ENCODE measurements at regions not wholly inside any gene's neighbourhood (a gene's known extent, or its start where the extent isn't known, plus 50 kb on each side); places are given as distances from the start of the nearest gene placed in this dataset.

DNA sequence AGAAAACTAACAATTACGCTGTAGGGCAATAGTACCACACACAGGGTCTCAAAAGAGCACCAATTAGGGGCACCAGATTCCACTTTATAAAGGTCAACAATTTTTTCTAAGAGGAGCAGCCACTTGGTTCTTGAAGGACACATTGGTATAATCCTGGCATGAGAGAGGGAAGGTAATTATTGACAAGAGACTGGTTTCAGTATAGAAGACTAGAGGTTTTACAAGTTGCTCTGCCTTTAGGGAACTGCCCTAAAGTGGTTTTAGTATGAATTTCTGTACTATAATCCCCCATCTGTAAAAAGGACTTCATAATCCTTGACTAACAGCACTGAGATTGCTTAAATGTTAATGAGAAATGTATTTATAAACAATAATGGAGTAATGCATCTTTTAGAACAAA lies 648.5 kb upstream of the PTBP2 start:
- no peak for DNase-seq (ENCODE audit: extremely low spot score)
- ChIA-PET POLR2A (no interaction called here), CTCF (interaction anchor here (0.9 to 1.0 kb wide), 2 partner anchors 8 to 28 kb away, joined by 3 read pairs; no protein-coding TSS in a partner anchor)
- TF ChIP-seq, protein P1, sequence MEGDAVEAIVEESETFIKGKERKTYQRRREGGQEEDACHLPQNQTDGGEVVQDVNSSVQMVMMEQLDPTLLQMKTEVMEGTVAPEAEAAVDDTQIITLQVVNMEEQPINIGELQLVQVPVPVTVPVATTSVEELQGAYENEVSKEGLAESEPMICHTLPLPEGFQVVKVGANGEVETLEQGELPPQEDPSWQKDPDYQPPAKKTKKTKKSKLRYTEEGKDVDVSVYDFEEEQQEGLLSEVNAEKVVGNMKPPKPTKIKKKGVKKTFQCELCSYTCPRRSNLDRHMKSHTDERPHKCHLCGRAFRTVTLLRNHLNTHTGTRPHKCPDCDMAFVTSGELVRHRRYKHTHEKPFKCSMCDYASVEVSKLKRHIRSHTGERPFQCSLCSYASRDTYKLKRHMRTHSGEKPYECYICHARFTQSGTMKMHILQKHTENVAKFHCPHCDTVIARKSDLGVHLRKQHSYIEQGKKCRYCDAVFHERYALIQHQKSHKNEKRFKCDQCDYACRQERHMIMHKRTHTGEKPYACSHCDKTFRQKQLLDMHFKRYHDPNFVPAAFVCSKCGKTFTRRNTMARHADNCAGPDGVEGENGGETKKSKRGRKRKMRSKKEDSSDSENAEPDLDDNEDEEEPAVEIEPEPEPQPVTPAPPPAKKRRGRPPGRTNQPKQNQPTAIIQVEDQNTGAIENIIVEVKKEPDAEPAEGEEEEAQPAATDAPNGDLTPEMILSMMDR (IDR thresholded peaks at IDR 0.05; ENCODE audit: control extremely low read depth, extremely low read depth, low read depth, missing control alignments), result no peak

DNA sequence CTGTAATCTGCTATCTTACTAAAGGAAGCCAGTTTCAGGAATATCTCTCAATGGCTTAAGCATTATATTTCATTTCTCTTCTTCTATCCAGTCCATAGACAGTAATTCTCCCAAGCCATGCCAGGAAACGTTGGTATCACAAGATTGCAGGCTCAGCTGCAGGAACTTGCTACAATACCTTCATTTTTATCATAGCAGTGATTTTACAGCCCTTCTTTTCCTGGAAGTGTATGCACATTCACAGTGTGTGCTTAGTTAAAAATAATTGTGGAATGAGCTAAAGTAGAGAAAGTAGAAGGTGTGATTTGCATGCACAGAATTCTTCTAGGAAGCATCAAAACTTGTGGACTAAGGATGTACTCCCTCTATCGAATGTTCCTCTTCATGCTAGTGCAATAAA lies 647.2 kb upstream of the PTBP2 start:
- no peak for DNase-seq (ENCODE audit: extremely low spot score)
- TF ChIP-seq, protein P1 (IDR thresholded peaks at IDR 0.05; ENCODE audit: control extremely low read depth, extremely low read depth, low read depth, missing control alignments), result no peak
- POLR2A ChIA-PET, result no interaction called here
- CTCF ChIA-PET, result no interaction called here

DNA sequence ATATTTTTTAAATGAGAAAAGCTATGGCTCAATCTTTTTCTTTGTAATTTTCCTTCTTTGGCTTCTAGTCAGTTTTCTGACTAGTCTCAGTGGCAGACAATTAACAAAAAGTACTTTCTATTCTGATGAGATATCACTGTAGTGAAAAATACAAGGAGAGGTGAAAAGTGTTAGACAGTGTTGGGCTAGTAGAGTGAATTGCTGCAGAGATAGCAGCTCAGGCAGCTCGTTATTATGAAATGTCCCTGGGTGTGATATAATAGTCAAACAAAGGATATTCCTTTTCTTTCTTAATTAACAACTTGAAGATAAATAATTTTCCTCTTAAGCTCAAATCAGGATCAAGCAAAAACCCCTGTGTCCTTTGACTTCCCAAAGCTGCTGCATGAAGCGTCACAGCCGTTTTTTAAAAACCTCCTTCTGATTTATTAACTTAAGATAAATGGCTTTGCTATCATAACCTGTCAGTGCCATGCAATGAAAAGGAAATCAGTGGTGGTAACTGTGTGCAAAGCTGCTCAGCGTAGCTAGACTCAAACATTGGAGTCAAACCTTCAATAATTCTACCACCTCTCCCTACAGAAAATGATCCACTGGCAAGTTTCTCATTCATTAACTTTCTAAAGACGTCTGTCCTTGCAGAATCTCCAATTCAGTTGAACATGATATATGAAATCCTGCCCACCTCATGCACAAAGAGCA lies 646.6 kb upstream of the PTBP2 start:
- TF ChIP-seq, protein P1 (IDR thresholded peaks at IDR 0.05; ENCODE audit: control extremely low read depth, extremely low read depth, low read depth, missing control alignments), result no peak
- POLR2A ChIA-PET, result no interaction called here
- CTCF ChIA-PET, result no interaction called here
- no peak for DNase-seq (ENCODE audit: extremely low spot score)

DNA sequence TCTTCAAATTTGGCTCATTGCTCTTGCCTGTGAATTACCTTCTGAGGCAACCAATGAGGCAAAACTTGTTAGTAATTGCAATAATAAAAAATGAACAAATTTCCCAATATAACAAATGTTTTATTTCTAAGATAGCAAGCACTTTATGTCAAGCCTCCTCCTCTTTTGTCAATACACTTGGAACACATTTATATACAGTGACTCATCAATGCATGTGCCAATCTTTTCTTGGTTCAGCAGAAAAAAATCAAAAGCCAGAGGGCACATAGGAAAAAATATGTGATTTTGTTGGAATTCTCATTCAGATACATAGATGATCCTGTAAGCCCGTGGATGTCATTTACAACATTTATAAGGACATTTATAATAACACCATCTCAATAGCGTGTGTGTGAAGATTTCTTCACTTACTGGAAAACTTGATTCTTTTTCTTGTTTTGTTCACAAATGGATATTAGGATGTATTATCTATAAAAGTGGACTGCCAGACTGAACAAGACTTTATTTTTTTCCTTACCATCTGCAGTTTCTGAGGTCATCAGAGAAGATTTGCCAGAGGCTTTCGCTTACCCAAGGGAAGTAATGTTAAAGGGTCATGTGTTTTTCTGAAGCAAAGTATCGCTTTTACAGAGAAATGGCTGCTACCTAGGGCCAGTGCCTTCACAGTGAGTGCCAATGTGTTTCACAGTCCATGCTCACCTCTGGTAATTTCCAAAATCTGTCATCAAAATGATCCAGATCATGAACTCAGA lies 645.7 kb upstream of the PTBP2 start:
- ChIA-PET CTCF (no interaction called here), POLR2A (no interaction called here)

DNA sequence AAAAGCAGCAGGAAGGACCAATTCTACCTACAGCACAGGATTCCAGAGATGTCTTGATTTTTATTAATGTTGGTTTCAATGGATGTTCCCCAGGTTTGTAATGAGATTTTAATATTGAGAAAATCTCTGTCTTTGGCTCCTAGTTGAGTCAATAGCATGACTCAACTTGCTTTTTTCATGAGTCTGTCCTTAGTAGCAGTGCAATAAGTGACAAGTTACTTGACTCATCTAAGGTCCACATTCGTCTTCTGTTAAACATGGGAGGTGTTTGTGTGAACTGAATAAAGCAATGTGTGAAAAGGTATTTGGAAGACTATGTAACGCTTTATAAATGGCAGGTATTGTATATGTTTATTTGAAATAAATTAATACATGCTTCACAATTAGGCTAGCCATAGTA lies 645.0 kb upstream of the PTBP2 start:
- ChIA-PET POLR2A (no interaction called here), CTCF (interaction anchor here (0.9 kb wide), 1 partner anchor 9 kb away, joined by 3 read pairs; no protein-coding TSS in a partner anchor)

More for the DNA sequence above, 645.7 kb upstream of the PTBP2 start:
- DNase-seq (ENCODE audit: extremely low spot score), result no peak
- TF ChIP-seq, protein P1 (IDR thresholded peaks at IDR 0.05; ENCODE audit: control extremely low read depth, extremely low read depth, low read depth, missing control alignments), result no peak

DNA sequence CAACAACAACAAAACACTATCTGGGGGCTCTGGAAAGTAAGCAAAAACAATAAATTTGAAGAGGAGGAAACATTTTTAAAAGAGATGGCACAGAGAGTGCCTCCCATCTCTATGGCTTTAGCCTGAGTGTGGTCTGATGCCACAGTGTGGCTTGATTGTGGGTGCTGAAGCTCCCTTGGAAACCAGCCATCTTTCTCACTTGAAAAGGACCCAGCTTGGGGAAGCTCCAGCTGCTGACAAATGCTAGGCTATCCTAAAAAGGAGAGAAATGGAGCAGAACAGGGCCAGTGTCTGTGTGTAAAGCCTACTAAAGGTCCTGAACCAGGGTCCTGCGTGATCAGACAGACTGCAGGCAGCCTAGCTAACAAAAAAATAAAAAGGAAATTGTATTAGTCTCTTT lies 642.0 kb upstream of the PTBP2 start:
- TF ChIP-seq, protein P1 (IDR thresholded peaks at IDR 0.05; ENCODE audit: control extremely low read depth, extremely low read depth, low read depth, missing control alignments), result no peak
- DNase-seq (ENCODE audit: extremely low spot score), result no peak
- ChIA-PET CTCF (interaction anchor here (1.4 kb wide), 1 partner anchor 10 kb away, joined by 3 read pairs; no protein-coding TSS in a partner anchor), POLR2A (no interaction called here)

More for the DNA sequence above, 645.0 kb upstream of the PTBP2 start:
- DNase-seq (ENCODE audit: extremely low spot score), result no peak
- TF ChIP-seq, protein P1 (IDR thresholded peaks at IDR 0.05; ENCODE audit: control extremely low read depth, extremely low read depth, low read depth, missing control alignments), result no peak

Data from GM10248 (cell line).